HK-2 (cell line): ENCODE measurements at regions not wholly inside any gene's neighbourhood (a gene's known extent, or its start where the extent isn't known, plus 50 kb on each side); places are given as distances from the start of the nearest gene placed in this dataset.
"Not testable (repeated sequence)": the region's sequence is repeated elsewhere in the genome, so short reads cannot be mapped to it uniquely, and the experiment has no call there.

Source experiments
- DNase-seq: peaks from one replicate; pipeline ENCODE4 v3.0.0-alpha.2; 2018; ENCODE audit not compliant: unreplicated experiment

GRCh38 chr4:96429657-96430056 is 589.8 kb downstream of the PDHA2 start:
- DNase-seq: no peak

DNA sequence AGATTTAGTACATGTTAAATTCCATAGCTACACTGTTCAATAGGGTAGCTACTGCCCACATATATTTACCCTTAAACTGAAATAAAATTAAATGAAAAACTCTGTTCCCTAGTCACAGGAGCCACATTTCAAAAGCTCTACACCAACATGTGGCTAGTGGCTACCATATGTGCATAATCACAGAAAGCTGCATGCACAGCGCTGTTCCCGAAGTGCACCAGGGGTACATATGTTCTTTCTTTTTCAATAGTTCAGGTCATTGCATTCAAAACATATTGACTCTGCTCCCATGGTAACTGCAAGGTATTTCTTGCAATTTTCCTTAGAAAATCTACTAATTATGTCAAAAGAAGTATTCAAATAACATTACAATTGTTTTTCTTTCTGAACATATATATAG is 591.2 kb downstream of the PDHA2 start:
- DNase-seq: no peak

DNA sequence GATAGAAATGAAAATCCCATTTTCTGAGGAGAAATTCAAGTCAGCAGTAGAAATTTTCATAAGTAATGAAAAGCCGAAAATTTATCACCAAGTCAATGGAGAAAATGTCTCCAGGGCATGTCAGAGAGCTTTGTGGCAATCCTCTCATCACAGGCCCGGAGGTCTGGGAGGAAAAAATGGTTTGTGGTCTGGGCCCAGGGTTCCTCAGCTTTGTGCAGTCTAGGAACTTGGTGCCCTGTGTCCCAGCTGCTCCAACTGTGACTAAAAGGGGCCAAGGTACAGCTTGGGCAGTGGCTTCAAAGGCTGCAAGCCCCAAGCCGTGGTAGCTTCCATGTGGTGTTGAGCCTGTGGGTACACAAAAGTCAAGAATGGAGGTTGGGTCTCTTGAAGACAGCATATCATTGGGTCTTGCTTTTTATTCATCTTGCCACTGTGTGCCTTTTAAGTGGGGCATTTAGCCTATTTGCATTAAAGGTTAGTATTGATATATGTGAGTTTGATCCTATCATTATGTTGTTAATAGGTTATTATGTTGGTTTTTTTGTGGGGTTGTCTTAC is 608.5 kb downstream of the PDHA2 start:
- no peak for DNase-seq

DNA sequence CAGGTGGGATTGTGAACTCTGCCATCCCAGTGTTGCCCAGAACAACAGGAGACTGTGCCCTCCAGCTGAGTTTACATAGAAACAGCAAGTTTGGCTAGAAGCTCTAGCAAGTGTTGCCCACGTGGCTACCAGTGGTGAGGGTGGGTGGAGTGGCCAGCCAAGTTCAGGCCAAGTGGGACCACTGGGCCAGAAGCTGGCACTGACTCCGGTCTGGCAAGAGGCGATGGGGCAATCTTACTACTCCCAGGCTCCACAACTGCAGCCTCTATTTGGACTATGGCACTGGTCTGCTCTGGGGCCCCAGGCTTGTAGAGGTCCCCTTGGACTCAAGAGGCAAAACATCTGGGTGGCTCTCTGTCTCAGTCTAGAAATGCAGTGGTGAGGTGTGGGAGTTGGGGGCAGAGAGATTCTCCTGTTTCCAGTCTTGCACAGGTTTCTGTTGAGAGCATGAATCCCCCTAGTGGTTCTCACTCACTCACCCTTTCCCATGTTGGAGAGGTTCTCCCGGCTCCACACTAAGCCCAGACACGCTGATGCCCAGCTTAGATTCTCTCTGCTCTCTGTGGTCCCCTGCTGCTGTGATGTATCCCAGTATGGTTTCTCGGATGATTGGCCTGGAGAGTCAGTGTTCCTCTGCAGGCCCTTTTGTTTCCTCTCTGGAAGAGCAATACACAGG is 615.3 kb downstream of the PDHA2 start:
- no peak for DNase-seq

DNA sequence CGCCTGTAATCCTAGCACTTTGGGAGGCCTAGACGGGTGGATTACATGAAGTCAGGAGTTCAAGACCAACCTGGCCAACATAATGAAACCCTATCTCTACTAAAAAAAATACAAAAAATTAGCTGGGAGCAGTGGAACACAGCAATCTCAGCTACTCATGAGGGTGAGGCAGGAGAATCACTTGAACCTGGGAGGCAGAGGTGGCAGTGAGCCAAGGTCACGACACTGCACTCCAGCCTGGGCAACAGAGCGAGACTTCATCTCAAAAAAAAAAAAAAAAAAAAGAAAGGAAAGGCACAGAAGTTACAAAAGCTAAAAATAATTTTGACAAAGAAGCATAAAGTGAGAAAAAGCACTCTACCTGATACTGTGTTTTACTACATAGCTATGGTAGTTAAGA is 618.1 kb downstream of the PDHA2 start:
- not testable (repeated sequence) for DNase-seq

- DNase-seq: no peak
Observed at GRCh38 chr4:96459105-96459504, 619.2 kb downstream of the PDHA2 start.

GRCh38 chr4:96465834-96466233 is 625.9 kb downstream of the PDHA2 start:
- DNase-seq: no peak

DNA sequence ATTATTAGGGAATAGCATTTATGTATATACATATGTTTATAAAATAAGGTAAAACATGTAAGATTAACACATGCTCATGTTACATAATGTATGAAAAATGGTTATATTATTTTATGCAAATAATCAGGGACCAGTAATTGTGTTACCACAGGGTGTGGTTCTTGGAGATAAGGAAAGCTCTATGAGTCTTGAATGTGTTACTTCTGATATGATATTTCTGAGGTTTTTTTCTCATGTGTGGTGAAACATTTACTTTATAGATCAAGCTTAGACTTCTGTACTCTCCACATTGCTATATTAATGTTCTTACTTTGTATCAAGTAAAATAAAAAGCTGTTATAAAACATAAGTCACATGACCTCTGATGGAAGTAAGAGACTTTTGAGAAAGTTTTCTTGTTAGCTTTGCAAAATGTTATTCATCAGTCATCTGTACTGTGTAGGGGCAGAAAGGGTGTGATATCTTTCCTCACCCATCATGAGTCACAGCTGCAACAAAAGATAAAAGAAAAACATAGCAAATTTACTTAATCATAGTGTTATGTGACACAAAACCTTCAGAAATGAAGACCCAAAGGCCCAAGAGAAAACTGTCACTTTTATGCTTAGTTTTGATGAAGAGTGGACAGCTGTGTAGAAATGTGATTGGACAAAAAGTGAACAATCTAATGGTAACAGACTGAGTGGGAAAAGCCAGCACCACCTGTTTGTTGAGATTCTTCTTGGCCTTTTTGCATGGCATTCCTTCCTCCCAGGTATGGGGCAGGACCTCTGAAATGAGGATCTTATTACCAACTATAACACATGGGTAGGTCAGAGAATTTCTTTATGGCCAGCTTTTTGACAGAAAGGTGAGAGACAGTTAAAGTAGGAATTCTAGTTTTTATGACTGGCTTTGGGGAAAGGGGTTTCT is 632.3 kb downstream of the PDHA2 start:
- DNase-seq: no peak

DNA sequence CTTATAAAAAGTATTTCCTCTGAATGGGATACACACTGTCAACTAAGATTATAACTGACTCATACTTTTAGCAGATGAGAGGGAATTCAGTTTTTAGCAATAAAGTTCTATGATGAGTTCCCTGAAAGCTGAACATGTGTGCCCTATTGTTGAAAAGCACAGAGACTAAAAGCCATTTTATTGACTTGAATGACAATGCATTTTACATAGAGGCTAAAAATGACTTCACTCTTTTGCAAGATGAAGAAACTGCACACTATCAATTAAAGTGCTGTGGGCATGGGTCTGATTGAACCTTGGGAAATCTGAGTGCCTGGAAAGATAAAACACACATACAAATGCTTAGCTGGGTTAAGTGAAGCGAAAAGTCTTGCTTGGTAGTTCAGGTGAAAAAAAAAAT is 633.4 kb downstream of the PDHA2 start:
- no peak for DNase-seq

DNA sequence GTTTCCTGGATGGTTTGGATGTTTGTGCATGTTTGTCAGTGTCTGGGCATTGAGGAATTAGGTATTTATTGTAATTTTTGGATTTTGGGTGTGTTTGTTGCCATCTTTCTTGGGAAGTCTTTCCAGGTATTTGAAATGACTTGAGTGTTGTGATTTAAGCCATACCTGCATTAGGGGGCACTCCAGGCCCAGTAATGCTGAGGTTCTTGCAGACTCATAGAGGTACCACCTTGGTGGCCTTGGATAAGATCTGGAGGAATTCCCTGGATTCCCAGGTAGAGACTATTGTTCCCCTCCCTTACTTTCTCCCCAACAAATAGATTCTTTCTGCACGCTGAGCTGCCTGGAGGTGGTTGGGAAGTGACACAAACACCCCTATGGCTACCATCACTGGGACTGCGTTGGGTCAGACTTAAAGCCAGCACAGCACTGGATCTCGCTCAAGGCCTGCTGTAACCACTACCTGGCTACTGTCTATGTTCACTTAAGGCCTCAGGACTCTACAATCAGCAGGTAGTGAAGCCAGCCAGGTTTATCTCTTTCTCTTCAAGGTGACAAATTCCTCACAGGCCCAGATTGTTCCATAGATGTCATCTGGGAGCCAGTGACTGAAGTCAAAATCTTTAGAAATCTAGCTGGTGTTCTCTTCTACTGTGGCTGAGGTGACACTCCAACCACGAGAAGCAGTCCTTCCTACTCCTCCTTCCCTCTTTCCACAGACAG is 643.6 kb downstream of the PDHA2 start:
- DNase-seq: no peak

DNA sequence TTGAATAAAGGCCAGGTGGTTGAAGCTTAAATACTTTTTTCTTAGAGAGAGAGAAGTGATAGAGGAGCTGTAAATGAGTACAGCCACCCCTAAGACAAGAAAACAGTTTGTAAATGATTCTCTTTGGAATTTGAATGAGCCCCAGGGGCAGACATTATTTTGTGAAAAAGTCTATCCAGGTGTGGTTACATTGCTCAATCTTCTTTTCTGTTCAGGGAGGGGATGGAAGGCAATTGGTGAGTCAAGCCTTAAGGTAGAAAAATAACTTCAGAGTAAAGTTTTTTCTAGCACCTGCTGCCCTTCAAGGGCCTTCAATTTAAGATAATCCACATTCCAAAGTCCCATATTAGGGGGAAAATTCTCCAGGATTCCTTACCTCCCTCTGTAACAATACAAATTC is 646.7 kb downstream of the PDHA2 start:
- no peak for DNase-seq

GRCh38 chr4:96497621-96498020 is 657.7 kb downstream of the PDHA2 start:
- no peak for DNase-seq

DNA sequence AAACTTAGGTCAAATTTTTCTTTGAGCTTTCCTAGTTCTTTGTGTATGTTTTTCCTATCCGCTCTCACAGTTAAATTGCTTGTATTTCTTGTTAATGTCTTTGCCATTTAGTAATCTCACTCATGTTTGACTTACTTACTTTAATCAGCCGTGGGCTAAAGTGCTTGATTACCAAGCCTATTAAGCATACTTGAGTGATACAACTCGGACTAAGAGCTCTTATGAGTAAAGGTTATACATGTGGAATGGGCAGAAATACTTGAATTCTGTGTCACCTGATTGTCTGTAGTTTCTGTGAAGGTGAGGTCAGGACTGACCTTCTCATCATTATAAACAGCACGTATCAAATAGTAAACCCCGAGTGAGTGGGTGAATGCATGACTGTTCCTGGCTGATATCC is 664.5 kb downstream of the PDHA2 start:
- DNase-seq: no peak

DNA sequence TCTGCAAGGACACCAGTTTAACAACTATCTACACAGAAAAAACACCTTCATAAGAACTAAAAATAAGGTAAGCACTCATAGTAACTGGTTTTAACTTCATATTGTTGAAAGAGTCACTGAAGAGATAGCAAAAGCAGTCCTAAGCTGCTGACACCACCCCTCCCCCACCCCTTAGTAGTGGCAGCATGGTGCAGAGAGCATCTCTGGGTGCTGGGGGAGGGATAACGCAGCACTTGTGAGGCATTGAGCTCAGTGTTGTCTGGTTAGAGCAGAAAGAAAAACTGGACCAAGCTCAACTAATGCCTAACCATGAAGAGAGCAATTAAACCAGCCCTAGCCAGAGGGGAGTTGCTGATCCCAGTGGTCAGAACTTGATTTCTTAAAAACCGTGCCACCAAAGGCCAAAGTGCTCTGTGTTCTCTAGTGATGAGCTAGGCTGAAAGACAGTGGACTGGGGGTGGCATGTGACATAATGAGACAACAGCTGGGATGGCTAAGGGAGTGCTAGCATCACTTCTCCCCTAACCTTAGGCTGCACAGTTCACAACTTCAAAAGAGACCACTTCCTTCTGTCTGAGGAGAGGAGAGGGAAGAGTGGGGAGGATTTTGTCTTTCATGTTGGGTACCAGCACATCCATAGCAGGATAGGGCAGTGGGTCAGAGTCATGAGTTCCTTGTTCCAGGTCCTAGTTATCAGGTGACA is 669.3 kb downstream of the PDHA2 start:
- DNase-seq: no peak

DNA sequence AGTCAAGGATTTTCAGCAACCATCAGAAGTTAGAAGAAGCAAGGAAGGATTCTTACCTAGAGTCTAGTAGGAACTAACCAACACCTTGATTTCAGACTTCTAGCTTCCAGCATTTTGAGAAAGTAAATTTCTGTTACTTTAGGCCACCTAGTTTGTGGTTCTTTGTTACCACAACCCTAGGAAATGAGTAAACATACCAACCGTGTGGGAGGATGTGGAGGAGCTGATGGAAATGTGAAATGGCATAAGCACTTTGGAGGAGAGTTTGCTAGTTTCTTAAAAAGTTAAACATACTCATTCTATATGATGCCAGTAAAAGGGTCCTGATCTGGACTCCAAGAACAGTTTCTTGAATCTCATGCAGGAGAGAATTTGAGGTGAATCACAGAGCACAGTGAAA is 679.4 kb downstream of the PDHA2 start:
- DNase-seq: no peak

- DNase-seq: no peak
Observed at GRCh38 chr4:96521046-96521536, 681.2 kb downstream of the PDHA2 start.

DNA sequence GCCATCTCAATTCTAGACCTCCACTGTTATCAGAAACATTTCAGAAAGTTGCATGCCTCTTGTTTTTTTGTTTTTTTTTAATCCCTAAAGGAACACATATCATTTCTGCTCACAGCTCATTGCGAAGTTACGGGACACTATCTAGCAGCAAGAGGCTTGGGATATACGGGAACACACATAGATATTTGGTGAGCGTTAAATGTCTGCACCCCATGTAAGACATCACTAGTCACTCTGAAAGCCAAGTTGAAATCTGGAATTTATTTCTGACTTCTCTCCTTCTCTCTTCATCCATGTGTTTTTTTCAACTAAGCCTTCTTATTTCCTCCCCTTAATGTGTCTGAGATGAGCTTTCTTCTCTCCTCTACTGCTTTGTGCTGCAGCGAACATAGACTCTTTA is 683.7 kb downstream of the PDHA2 start:
- no peak for DNase-seq

DNA sequence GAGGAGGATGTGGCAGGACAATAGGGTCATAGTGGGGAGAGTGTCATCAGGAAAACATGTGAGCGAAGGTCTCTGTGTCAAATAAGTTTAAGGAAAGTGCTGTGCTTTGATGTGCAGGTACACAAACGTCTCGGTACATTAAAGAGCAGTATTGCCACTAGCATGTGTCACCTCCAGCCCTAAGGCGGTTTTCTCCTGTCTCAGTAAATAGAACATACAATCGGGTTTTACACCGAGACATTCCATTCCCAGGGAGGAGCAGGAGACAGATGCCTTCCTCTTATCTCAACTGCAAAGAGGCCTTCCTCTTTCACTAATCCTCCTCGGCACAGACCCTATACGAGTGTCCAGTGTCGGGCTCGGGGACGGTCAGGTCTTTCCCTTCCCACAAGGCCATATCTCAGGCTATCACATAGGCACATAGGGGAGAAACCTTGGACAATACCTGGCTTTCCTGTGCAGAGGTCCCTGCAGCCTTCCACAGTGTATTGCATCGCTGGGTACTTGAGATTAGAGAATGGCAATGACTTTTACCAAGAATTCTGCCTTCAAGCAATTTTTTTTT is 684.5 kb downstream of the PDHA2 start:
- DNase-seq: no peak

GRCh38 chr4:96525898-96526297 is 686.0 kb downstream of the PDHA2 start:
- DNase-seq: no peak

GRCh38 chr4:96526625-96527024 is 686.7 kb downstream of the PDHA2 start:
- no peak for DNase-seq

- no peak for DNase-seq
Observed at GRCh38 chr4:96531836-96532235, 691.9 kb downstream of the PDHA2 start.
